ENCODE measurements at regions not wholly inside any gene's neighbourhood (a gene's known extent, or its start where the extent isn't known, plus 50 kb on each side); places are given as distances from the start of the nearest gene placed in this dataset.

DNA sequence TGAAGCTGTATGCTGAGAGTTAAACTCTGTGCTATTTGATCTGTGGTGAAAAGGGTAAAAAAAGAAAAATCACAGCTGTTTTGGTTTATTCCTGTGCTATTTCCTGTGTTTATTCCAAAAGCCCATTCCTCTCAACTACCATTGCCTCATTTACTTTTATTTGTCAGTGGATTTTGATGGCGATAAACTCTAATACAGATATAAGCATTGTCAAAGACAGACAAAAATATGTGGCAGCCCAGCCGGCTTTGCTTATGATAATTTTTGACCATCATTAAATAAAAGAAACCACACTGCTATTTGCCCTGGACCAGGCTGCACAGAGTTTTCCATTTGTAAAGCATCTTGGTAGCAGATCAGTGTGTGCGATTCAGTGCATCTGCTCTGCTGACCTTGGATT is 473.6 kb upstream of the ASIC2 start:
- TF ChIP-seq, protein P1, sequence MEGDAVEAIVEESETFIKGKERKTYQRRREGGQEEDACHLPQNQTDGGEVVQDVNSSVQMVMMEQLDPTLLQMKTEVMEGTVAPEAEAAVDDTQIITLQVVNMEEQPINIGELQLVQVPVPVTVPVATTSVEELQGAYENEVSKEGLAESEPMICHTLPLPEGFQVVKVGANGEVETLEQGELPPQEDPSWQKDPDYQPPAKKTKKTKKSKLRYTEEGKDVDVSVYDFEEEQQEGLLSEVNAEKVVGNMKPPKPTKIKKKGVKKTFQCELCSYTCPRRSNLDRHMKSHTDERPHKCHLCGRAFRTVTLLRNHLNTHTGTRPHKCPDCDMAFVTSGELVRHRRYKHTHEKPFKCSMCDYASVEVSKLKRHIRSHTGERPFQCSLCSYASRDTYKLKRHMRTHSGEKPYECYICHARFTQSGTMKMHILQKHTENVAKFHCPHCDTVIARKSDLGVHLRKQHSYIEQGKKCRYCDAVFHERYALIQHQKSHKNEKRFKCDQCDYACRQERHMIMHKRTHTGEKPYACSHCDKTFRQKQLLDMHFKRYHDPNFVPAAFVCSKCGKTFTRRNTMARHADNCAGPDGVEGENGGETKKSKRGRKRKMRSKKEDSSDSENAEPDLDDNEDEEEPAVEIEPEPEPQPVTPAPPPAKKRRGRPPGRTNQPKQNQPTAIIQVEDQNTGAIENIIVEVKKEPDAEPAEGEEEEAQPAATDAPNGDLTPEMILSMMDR (IDR thresholded peaks at IDR 0.05): no peak
- TF ChIP-seq EP300 (IDR thresholded peaks at IDR 0.05) (no peak), POLR2A (IDR thresholded peaks at IDR 0.05) (no peak)
